Spinal cord (tissue), 9 donors: ENCODE measurements at regions not wholly inside any gene's neighbourhood (a gene's known extent, or its start where the extent isn't known, plus 50 kb on each side); places are given as distances from the start of the nearest gene placed in this dataset.
A peak's percentile ranks its signal among the peaks of the same experiment; 100 is the strongest.

Source experiments
- DNase-seq, 6 donors: peaks; one replicate each; pipeline versions ENCODE4 v3.0.0 to v3.0.0-alpha.2; 2013 to 2015; ENCODE audit warnings: low spot score in 6 of 6, low read depth in 4 of 6
- H3K27ac ChIP-seq: one replicate; pipeline ENCODE4 v1.5.1; 2013; ENCODE audit warnings: low read depth, low read length, control low read depth
- H3K27me3 ChIP-seq: one replicate; pipeline ENCODE4 v1.6.1; 2013; ENCODE audit warnings: low read length; ENCODE audit not compliant: control insufficient read depth, insufficient read depth
- H3K36me3 ChIP-seq: one replicate; pipeline ENCODE4 v1.6.1; 2013; ENCODE audit warnings: low read length; ENCODE audit not compliant: control insufficient read depth, insufficient read depth
- H3K4me1 ChIP-seq: one replicate; pipeline ENCODE4 v1.6.1; 2013; ENCODE audit warnings: low read length; ENCODE audit not compliant: control insufficient read depth, insufficient read depth
- H3K4me3 ChIP-seq: one replicate; pipeline ENCODE4 v1.5.1; 2013; ENCODE audit warnings: low read depth, low read length, control low read depth
- H3K9me3 ChIP-seq: one replicate; pipeline ENCODE4 v1.6.1; 2013; ENCODE audit warnings: low read length; ENCODE audit not compliant: control insufficient read depth, insufficient read depth
- WGBS: methylation state at CpG from one replicate; pipeline ENCODE4 v1.1.5; 2013; ENCODE audit warnings: missing lambda C conversion rate; ENCODE audit not compliant: insufficient coverage; 5-methylcytosine and 5-hydroxymethylcytosine counted together
- donor health status: healthy.

- Histone ChIP-seq H3K27ac (no peak overlapping the region), H3K4me3 (no peak overlapping the region), H3K27me3 (no peaks in the 10 kb centered on the region), H3K4me1 (no peaks in the 10 kb centered on the region), H3K9me3 (no peaks in the 10 kb centered on the region), H3K36me3 (no peaks in the 10 kb centered on the region)
- no peak for DNase-seq
Observed at GRCh38 chr16:64590513-64590912, 531.4 kb downstream of the CDH11 start.

DNA sequence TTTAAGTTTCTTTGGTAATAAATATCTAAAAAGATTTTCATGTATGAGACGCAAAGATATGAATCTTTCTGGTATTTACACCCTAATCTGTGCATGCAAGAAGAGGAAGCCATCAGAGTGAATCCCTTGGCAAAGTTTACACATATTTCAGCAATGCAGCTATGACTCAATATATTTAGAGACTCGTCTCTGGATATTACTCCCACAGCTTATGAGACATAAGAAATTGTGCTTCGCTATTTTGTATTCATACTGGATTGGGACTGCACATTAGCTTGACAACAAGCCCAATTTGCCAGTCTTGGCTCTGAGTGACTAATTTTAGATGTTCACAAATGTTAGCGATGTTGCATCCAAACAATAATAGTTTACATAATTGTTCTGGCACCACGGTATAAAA lies 532.0 kb downstream of the CDH11 start:
- DNase-seq: peak in 2 of 6 donors; percentile 14 to 81
- Histone ChIP-seq H3K27ac (no peak overlapping the region), H3K4me1 (no peaks in the 10 kb centered on the region), H3K27me3 (no peaks in the 10 kb centered on the region), H3K4me3 (no peak overlapping the region), H3K36me3 (no peaks in the 10 kb centered on the region), H3K9me3 (no peaks in the 10 kb centered on the region)
- WGBS: 80% methylated on average over 1 of the region's 5 CpGs

DNA sequence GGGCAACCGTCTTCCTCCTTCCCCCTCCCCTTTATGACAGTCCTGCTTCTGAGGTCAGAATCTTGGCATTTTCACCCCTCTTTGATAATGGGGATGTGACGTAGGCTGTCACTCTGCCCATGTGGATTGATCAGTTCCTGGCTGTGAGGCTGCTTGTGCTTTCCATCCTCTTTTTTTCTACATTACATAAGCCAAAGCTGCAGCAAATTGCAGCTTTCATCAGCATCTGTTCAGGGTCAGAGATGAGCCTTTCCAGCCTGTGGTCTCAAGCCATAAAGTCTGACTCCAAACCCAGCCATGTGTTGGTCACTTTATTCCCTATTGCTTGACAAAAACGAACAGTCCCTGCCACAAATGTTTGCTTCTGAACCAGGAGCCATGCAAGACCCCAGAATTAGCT lies 535.1 kb downstream of the CDH11 start:
- no peaks in the 10 kb centered on the region for H3K9me3 ChIP-seq
- H3K27ac ChIP-seq: no peak overlapping the region
- H3K4me1 ChIP-seq: no peaks in the 10 kb centered on the region
- no peaks in the 10 kb centered on the region for H3K36me3 ChIP-seq
- no peak overlapping the region for H3K4me3 ChIP-seq
- no peaks in the 10 kb centered on the region for H3K27me3 ChIP-seq
- peak in 3 of 6 donors; percentile 7 to 48 (median 35) for DNase-seq
- WGBS: 0% methylated on average over 1 of the region's 3 CpGs

- no peaks in the 10 kb centered on the region for H3K9me3 ChIP-seq
- DNase-seq: no peak
- no peaks in the 10 kb centered on the region for H3K36me3 ChIP-seq
- no peaks in the 10 kb centered on the region for H3K4me1 ChIP-seq
- H3K27ac ChIP-seq: no peak overlapping the region
- H3K4me3 ChIP-seq: no peak overlapping the region
- no peaks in the 10 kb centered on the region for H3K27me3 ChIP-seq
Observed at GRCh38 chr16:64585367-64585766, 536.5 kb downstream of the CDH11 start.

GRCh38 chr16:64580558-64580957 lies 541.3 kb downstream of the CDH11 start:
- H3K27ac ChIP-seq: no peak overlapping the region
- H3K9me3 ChIP-seq: no peaks in the 10 kb centered on the region
- no peak for DNase-seq
- H3K36me3 ChIP-seq: no peaks in the 10 kb centered on the region
- 80% methylated on average over 5 of the region's 7 CpGs for WGBS
- H3K4me3 ChIP-seq: no peak overlapping the region
- no peaks in the 10 kb centered on the region for H3K4me1 ChIP-seq
- no peaks in the 10 kb centered on the region for H3K27me3 ChIP-seq

GRCh38 chr16:64579712-64580111 lies 542.2 kb downstream of the CDH11 start:
- no CpG with 5 or more reads among the region's 2 CpGs for WGBS
- DNase-seq: no peak
- Histone ChIP-seq H3K9me3 (no peaks in the 10 kb centered on the region), H3K4me3 (no peak overlapping the region), H3K27me3 (no peaks in the 10 kb centered on the region), H3K36me3 (no peaks in the 10 kb centered on the region), H3K4me1 (no peaks in the 10 kb centered on the region), H3K27ac (no peak overlapping the region)

GRCh38 chr16:64545768-64546167 lies 576.1 kb downstream of the CDH11 start:
- Histone ChIP-seq H3K27ac (no peak overlapping the region), H3K9me3 (no peaks in the 10 kb centered on the region), H3K27me3 (no peaks in the 10 kb centered on the region), H3K36me3 (no peaks in the 10 kb centered on the region), H3K4me3 (no peak overlapping the region), H3K4me1 (no peaks in the 10 kb centered on the region)
- 94% methylated on average over 2 of the region's 2 CpGs for WGBS
- no peak for DNase-seq

- Histone ChIP-seq H3K4me3 (no peak overlapping the region), H3K27ac (no peak overlapping the region), H3K4me1 (no peaks in the 10 kb centered on the region), H3K36me3 (no peaks in the 10 kb centered on the region), H3K9me3 (no peaks in the 10 kb centered on the region), H3K27me3 (no peaks in the 10 kb centered on the region)
- DNase-seq: peak in 1 of 6 donors; percentile 37
- no CpG with 5 or more reads among the region's 1 CpG for WGBS
Observed at GRCh38 chr16:64544859-64545258, 577.0 kb downstream of the CDH11 start.

- WGBS: 68% methylated on average over 2 of the region's 4 CpGs
- no peak overlapping the region for H3K4me3 ChIP-seq
Observed at GRCh38 chr16:64543441-64543840, 578.4 kb downstream of the CDH11 start.

GRCh38 chr16:64543031-64543430 lies 578.8 kb downstream of the CDH11 start:
- no peaks in the 10 kb centered on the region for H3K27me3 ChIP-seq
- no CpG with 5 or more reads among the region's 1 CpG for WGBS
- peak in 1 of 6 donors; percentile 60 for DNase-seq
- no peak overlapping the region for H3K4me3 ChIP-seq
- no peaks in the 10 kb centered on the region for H3K4me1 ChIP-seq
- no peak overlapping the region for H3K27ac ChIP-seq
- H3K9me3 ChIP-seq: no peaks in the 10 kb centered on the region
- H3K36me3 ChIP-seq: no peaks in the 10 kb centered on the region

More at GRCh38 chr16:64543441-64543840, 578.4 kb downstream of the CDH11 start:
- H3K27me3 ChIP-seq: no peaks in the 10 kb centered on the region
- peak in 2 of 6 donors; percentile 14 to 49 for DNase-seq
- H3K4me1 ChIP-seq: no peaks in the 10 kb centered on the region
- H3K36me3 ChIP-seq: no peaks in the 10 kb centered on the region
- no peaks in the 10 kb centered on the region for H3K9me3 ChIP-seq
- H3K27ac ChIP-seq: no peak overlapping the region
